ENCODE measurements at regions not wholly inside any gene's neighbourhood (a gene's known extent, or its start where the extent isn't known, plus 50 kb on each side); places are given as distances from the start of the nearest gene placed in this dataset.

GRCh38 chr1:198833706-198834503 lies 195.1 kb downstream of the PTPRC start:
- TF ChIP-seq CTCF (IDR thresholded peaks at IDR 0.05; ENCODE audit: poor library complexity, severe bottlenecking) (no peak), MXI1 (conservative IDR thresholded peaks at IDR 0.05; ENCODE audit: poor library complexity, severe bottlenecking) (no peak), EP300 (conservative IDR thresholded peaks at IDR 0.05; ENCODE audit: poor library complexity, severe bottlenecking) (no peak), SMC3 (conservative IDR thresholded peaks at IDR 0.05; ENCODE audit: poor library complexity) (no peak), EZH2 (IDR thresholded peaks at IDR 0.05; ENCODE audit: borderline replicate concordance, insufficient read depth, low read length, poor library complexity, severe bottlenecking) (no peak)
- TF ChIP-seq, protein P1, sequence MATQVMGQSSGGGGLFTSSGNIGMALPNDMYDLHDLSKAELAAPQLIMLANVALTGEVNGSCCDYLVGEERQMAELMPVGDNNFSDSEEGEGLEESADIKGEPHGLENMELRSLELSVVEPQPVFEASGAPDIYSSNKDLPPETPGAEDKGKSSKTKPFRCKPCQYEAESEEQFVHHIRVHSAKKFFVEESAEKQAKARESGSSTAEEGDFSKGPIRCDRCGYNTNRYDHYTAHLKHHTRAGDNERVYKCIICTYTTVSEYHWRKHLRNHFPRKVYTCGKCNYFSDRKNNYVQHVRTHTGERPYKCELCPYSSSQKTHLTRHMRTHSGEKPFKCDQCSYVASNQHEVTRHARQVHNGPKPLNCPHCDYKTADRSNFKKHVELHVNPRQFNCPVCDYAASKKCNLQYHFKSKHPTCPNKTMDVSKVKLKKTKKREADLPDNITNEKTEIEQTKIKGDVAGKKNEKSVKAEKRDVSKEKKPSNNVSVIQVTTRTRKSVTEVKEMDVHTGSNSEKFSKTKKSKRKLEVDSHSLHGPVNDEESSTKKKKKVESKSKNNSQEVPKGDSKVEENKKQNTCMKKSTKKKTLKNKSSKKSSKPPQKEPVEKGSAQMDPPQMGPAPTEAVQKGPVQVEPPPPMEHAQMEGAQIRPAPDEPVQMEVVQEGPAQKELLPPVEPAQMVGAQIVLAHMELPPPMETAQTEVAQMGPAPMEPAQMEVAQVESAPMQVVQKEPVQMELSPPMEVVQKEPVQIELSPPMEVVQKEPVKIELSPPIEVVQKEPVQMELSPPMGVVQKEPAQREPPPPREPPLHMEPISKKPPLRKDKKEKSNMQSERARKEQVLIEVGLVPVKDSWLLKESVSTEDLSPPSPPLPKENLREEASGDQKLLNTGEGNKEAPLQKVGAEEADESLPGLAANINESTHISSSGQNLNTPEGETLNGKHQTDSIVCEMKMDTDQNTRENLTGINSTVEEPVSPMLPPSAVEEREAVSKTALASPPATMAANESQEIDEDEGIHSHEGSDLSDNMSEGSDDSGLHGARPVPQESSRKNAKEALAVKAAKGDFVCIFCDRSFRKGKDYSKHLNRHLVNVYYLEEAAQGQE (IDR thresholded peaks at IDR 0.05; ENCODE audit: borderline replicate concordance), result no peak

Data from neural cell (in vitro differentiated cells).